RWPE2 (cell line): ENCODE measurements at regions not wholly inside any gene's neighbourhood (a gene's known extent, or its start where the extent isn't known, plus 50 kb on each side); places are given as distances from the start of the nearest gene placed in this dataset.
A peak's percentile ranks its signal among the peaks of the same experiment; 100 is the strongest.

ENCODE experiments used
- ATAC-seq: fragments of 200-7000 bp; cut with Tn5 transposase; 3 replicates; pipeline ENCODE4 v1.9.1; 2021; ENCODE audit warnings: low read depth
- DNase-seq: peaks from one replicate; pipeline ENCODE4 v3.0.0-alpha.2; 2020; ENCODE audit warnings: low spot score
- H3K27ac ChIP-seq: fragments of 450-650 bp; 2 replicates; pipeline ENCODE4 v1.5.1; 2017; ENCODE audit warnings: mild to moderate bottlenecking; ENCODE audit not compliant: poor library complexity, severe bottlenecking
- H3K27me3 ChIP-seq: fragments of 250-450 bp; sonication (Bioruptor Pico); 2 replicates; pipeline ENCODE4 v1.5.1; 2021; ENCODE audit warnings: mild to moderate bottlenecking, moderate library complexity; ENCODE audit not compliant: insufficient read depth, poor library complexity, severe bottlenecking
- H3K36me3 ChIP-seq: fragments of 250-450 bp; sonication (Bioruptor Pico); 2 replicates; pipeline ENCODE4 v1.5.1; 2020; ENCODE audit warnings: low read depth, mild to moderate bottlenecking, moderate library complexity
- H3K4me1 ChIP-seq: fragments of 250-450 bp; sonication (Bioruptor Pico); 2 replicates; pipeline ENCODE4 v1.5.1; 2021; ENCODE audit warnings: mild to moderate bottlenecking, moderate library complexity; ENCODE audit not compliant: insufficient read depth, poor library complexity, severe bottlenecking
- H3K4me3 ChIP-seq: fragments of 250-450 bp; sonication (Bioruptor Pico); 2 replicates; pipeline ENCODE4 v1.5.1; 2021; ENCODE audit warnings: mild to moderate bottlenecking, moderate library complexity; ENCODE audit not compliant: severe bottlenecking
- H3K9me3 ChIP-seq: fragments of 250-450 bp; sonication (Bioruptor Pico); 2 replicates; pipeline ENCODE4 v1.5.1; 2021; ENCODE audit warnings: mild to moderate bottlenecking, moderate library complexity; ENCODE audit not compliant: severe bottlenecking
- TF ChIP-seq, protein P1 (sequence below): fragments of 450-650 bp; IDR thresholded peaks from one replicate; pipeline ENCODE4 v1.5.1; 2017; ENCODE audit warnings: mild to moderate bottlenecking, moderate library complexity; ENCODE audit not compliant: poor library complexity, severe bottlenecking

DNA sequence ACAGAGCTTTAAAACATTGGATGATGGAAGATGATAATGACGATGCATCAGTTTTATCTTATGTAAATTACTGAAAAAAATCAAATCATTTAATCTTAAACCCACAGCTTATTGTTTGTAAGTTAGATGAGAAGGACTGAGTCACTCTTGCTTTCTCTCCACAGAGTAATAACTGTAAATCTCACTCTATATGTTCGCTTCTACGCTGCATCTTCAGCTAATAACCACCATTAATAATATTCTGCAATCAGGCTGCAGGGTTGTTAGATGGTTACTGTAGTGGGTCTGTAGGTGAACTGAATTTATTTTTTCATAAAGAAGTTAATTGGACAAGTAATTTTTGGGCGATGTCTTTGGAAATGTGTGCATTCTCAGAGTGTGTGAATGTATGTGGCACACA is 260.0 kb downstream of the FAT3 start:
- H3K27me3 ChIP-seq, result no peaks in the 10 kb centered on the region
- no peaks in the 10 kb centered on the region for H3K4me1 ChIP-seq
- ATAC-seq (no peak), DNase-seq (no peak)
- H3K36me3 ChIP-seq, result no peaks in the 10 kb centered on the region
- H3K4me3 ChIP-seq, result no peak overlapping the region
- H3K27ac ChIP-seq, result no peak overlapping the region
- TF ChIP-seq, protein P1, sequence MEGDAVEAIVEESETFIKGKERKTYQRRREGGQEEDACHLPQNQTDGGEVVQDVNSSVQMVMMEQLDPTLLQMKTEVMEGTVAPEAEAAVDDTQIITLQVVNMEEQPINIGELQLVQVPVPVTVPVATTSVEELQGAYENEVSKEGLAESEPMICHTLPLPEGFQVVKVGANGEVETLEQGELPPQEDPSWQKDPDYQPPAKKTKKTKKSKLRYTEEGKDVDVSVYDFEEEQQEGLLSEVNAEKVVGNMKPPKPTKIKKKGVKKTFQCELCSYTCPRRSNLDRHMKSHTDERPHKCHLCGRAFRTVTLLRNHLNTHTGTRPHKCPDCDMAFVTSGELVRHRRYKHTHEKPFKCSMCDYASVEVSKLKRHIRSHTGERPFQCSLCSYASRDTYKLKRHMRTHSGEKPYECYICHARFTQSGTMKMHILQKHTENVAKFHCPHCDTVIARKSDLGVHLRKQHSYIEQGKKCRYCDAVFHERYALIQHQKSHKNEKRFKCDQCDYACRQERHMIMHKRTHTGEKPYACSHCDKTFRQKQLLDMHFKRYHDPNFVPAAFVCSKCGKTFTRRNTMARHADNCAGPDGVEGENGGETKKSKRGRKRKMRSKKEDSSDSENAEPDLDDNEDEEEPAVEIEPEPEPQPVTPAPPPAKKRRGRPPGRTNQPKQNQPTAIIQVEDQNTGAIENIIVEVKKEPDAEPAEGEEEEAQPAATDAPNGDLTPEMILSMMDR, result no peak
- H3K9me3 ChIP-seq, result no peaks in the 10 kb centered on the region

DNA sequence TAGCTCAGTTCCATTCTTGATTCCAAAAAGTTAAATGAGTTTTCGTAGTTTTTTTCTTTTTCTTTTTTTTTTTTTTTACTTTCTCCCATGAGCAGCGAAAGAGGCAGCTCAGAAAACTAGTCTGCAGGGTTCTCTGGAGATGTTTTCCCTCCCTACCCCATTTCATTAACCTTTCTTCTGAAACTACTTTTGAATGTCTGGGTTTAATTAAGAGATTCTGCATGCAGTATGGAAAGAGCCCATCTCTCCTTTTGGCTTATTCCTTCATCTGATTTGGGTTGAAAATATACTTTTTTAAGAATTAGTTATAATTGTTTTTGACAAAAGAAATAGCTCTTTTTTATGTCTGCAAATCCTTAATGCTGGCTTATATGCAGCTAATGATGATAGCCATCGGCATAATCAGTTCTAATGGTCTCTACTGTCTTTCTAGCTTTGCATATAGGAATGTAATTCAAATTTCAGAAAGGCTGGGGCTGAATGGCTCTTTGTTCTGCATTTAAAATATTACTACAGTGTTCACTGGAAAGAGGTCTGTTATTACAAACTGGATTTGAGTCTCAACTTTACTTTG is 265.3 kb downstream of the FAT3 start:
- DNase-seq (no peak), ATAC-seq (no peak)
- TF ChIP-seq, protein P1, result no peak
- no peaks in the 10 kb centered on the region for H3K36me3 ChIP-seq
- H3K27ac ChIP-seq, result no peak overlapping the region
- H3K9me3 ChIP-seq, result no peaks in the 10 kb centered on the region
- H3K4me1 ChIP-seq, result no peaks in the 10 kb centered on the region
- H3K27me3 ChIP-seq, result no peaks in the 10 kb centered on the region
- H3K4me3 ChIP-seq, result no peak overlapping the region

DNA sequence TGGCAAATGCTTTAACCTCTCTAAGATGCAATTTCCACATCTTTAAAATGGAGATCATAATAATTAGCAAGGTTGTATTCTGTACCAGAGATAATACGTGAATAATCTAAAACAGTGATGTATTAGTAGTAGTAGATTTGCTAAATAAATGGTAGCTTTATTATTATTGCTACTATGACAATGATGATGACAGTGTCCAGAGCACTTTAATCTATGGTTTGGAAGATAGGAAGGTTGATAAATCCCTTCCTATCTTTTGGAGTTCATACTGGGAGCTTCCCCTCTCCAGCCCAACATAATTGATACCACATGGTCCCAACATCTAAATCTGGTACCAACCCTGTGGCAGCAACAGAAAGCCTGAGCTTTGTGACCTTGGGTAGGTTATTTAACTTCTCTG is 267.8 kb downstream of the FAT3 start:
- Histone ChIP-seq H3K4me1 (no peaks in the 10 kb centered on the region), H3K9me3 (no peaks in the 10 kb centered on the region), H3K27me3 (no peaks in the 10 kb centered on the region), H3K27ac (no peak overlapping the region), H3K4me3 (no peak overlapping the region), H3K36me3 (no peaks in the 10 kb centered on the region)
- ATAC-seq (no peak), DNase-seq (no peak)
- TF ChIP-seq, protein P1, result no peak

DNA sequence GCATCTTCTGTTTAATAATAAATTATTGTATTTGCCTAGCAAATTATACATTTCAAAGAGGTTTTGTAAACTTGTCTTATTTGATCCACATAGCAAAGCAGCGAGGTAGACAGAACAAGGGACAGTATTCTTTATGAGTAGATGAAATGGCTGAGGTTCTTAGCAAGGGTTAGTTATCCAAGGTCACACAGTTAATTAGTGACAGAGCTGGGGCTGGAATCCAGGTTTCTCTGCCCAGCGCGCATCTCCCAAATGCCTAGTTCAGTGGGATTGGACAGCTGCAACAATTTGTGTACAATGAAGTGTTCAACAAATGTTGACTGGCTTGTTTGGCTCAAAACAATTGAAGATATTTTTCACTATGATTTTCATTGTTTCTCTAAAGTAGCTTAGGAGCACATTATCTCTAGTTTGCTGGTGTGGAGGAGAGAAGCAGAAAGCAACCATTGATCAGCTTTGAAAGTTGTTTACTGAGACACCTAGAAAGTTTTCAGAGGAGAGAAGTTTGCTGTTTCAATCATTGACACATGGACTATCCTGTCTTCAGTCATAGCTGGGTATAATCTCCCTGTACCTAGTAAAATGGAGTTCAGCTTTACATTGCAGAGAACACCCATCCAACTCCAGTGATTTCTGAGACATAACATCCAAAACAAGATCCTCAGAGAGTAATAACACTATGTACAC is 270.6 kb downstream of the FAT3 start:
- Histone ChIP-seq H3K27me3 (no peaks in the 10 kb centered on the region), H3K4me1 (peaks cover 7% of the 10 kb centered on the region), H3K9me3 (no peaks in the 10 kb centered on the region), H3K27ac (no peak overlapping the region), H3K4me3 (no peak overlapping the region), H3K36me3 (no peaks in the 10 kb centered on the region)
- DNase-seq, result no peak
- TF ChIP-seq, protein P1, result no peak
- no peak for ATAC-seq

DNA sequence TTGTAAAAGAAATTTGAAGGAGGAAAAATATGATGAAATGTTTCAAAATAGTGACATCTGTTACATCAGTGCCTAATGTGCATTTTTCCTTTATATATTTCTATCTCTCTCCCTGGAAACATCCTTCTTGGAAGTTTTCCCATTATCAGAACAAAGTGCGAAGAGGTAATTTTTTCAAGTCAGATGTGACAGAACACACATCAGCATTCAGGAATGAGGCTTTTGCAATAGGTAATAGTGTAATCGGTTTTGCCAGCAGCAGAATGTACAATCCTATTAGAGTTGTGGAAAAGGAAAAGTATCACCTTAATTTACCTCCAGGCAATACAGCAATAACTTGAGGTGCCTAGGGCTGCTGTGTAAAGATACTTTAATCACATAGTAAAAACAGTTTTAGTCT is 275.8 kb downstream of the FAT3 start:
- no peaks in the 10 kb centered on the region for H3K36me3 ChIP-seq
- DNase-seq (no peak), ATAC-seq (peak; percentile 95)
- H3K27me3 ChIP-seq, result no peaks in the 10 kb centered on the region
- H3K9me3 ChIP-seq, result no peaks in the 10 kb centered on the region
- TF ChIP-seq, protein P1, result no peak
- peak overlapping the region; percentile 13 for H3K27ac ChIP-seq
- H3K4me3 ChIP-seq, result no peak overlapping the region
- peaks cover 15% of the 10 kb centered on the region for H3K4me1 ChIP-seq
